CD14-positive monocyte (primary cell): ENCODE measurements at regions not wholly inside any gene's neighbourhood (a gene's known extent, or its start where the extent isn't known, plus 50 kb on each side); places are given as distances from the start of the nearest gene placed in this dataset.

Experiments
- DNase-seq, 3 donors: peaks; one replicate each; pipeline ENCODE4 v3.0.0-alpha.2; 2011 to 2022
- H2AFZ ChIP-seq: 2 replicates; pipeline ENCODE4 v1.6.0; 2012; ENCODE audit warnings: mild to moderate bottlenecking, low read depth, low read length, inconsistent platforms; ENCODE audit not compliant: insufficient read depth, poor library complexity, severe bottlenecking
- H3K27ac ChIP-seq, 2 donors: 1 replicate in 1 of 2; 2 replicates in 1 of 2; pipeline ENCODE4 v1.5.1; 2012 to 2013; ENCODE audit warnings: low read length in 2 of 2, control low read depth in 1 of 2, inconsistent platforms in 1 of 2, low read depth in 1 of 2, mild to moderate bottlenecking in 1 of 2
- H3K27me3 ChIP-seq, 2 donors: one replicate each; pipeline versions ENCODE4 v1.6.0 to v1.6.1; 2011 to 2013; ENCODE audit warnings: low read length in 2 of 2; ENCODE audit not compliant: control insufficient read depth in 2 of 2, insufficient read depth in 2 of 2
- H3K36me3 ChIP-seq, 2 donors: replicated peaks in 1 of 2; 1 replicate in 1 of 2; 2 replicates in 1 of 2; pipeline versions ENCODE4 v1.5.1 to v1.6.1; 2012 to 2013; ENCODE audit warnings: low read length in 2 of 2, control low read depth in 1 of 2, inconsistent platforms in 1 of 2, mild to moderate bottlenecking in 1 of 2; ENCODE audit not compliant: insufficient read depth in 2 of 2, control insufficient read depth in 1 of 2
- H3K4me1 ChIP-seq, 2 donors: 1 replicate in 1 of 2; 2 replicates in 1 of 2; pipeline versions ENCODE4 v1.5.1 to v1.6.1; 2012 to 2013; ENCODE audit warnings: low read length in 2 of 2, control low read depth in 1 of 2, inconsistent platforms in 1 of 2, mild to moderate bottlenecking in 1 of 2, moderate library complexity in 1 of 2; ENCODE audit not compliant: insufficient read depth in 2 of 2, control insufficient read depth in 1 of 2
- H3K4me2 ChIP-seq: replicated peaks from 2 replicates; pipeline ENCODE3; 2012; ENCODE audit warnings: low read length, moderate library complexity, mild to moderate bottlenecking; ENCODE audit not compliant: poor library complexity, severe bottlenecking; ENCODE audit errors: extremely low read depth
- H3K4me3 ChIP-seq, 3 experiments: fragments of 200-600 bp in 1 of 3; sonication (generic) in 1 of 3; replicated peaks in 1 of 3; 1 replicate in 2 of 3; 2 replicates in 1 of 3; pipeline ENCODE4 v1.5.1; 2011 to 2013; ENCODE audit warnings: low read length in 3 of 3, mild to moderate bottlenecking in 3 of 3, control low read depth in 2 of 3, low read depth in 2 of 3, inconsistent platforms in 1 of 3, moderate library complexity in 1 of 3
- H3K79me2 ChIP-seq: 2 replicates; pipeline ENCODE4 v1.6.0; 2012; ENCODE audit warnings: mild to moderate bottlenecking, control low read depth, inconsistent platforms, low read length, moderate library complexity; ENCODE audit not compliant: insufficient read depth
- H3K9ac ChIP-seq: 2 replicates; pipeline ENCODE4 v1.6.0; 2017; ENCODE audit warnings: low read length, mild to moderate bottlenecking; ENCODE audit not compliant: insufficient read depth, poor library complexity, severe bottlenecking
- H3K9me3 ChIP-seq, 2 donors: replicated peaks in 1 of 2; 1 replicate in 1 of 2; 2 replicates in 1 of 2; pipeline versions ENCODE4 v1.5.1 to v1.6.1; 2012 to 2013; ENCODE audit warnings: low read length in 2 of 2, control low read depth in 1 of 2; ENCODE audit not compliant: control insufficient read depth in 1 of 2, insufficient read depth in 1 of 2
- H4K20me1 ChIP-seq: 2 replicates; pipeline ENCODE4 v1.6.0; 2012; ENCODE audit warnings: mild to moderate bottlenecking, low read length, control low read depth, moderate library complexity; ENCODE audit not compliant: insufficient read depth
- H3K27ac Mint-ChIP-seq, 7 donors: one replicate each; pipeline ENCODE4 v1.8.0; 2020; ENCODE audit warnings: mild to moderate bottlenecking in 7 of 7, mixed read lengths in 7 of 7, moderate library complexity in 6 of 7, inconsistent platforms in 2 of 7
- H3K27me3 Mint-ChIP-seq, 3 donors: one replicate each; pipeline ENCODE4 v1.8.0; 2021 to 2022; ENCODE audit warnings: low read depth in 3 of 3, mild to moderate bottlenecking in 3 of 3, mixed read lengths in 3 of 3, moderate library complexity in 3 of 3, inconsistent platforms in 1 of 3
- H3K36me3 Mint-ChIP-seq, 2 donors: one replicate each; pipeline ENCODE4 v1.8.0; 2020; ENCODE audit warnings: mixed read lengths in 2 of 2, inconsistent platforms in 1 of 2, mild to moderate bottlenecking in 1 of 2
- H3K4me1 Mint-ChIP-seq: one replicate; pipeline ENCODE4 v1.8.0; 2020; ENCODE audit warnings: mild to moderate bottlenecking, mixed read lengths
- H3K4me3 Mint-ChIP-seq, 2 donors: one replicate each; pipeline ENCODE4 v1.8.0; 2020; ENCODE audit warnings: mild to moderate bottlenecking in 2 of 2, mixed read lengths in 2 of 2, moderate library complexity in 1 of 2
- H3K9me3 Mint-ChIP-seq, 7 donors: one replicate each; pipeline ENCODE4 v1.8.0; 2020 to 2022; ENCODE audit warnings: mixed read lengths in 7 of 7, mild to moderate bottlenecking in 6 of 7, moderate library complexity in 6 of 7, inconsistent platforms in 2 of 7
- WGBS: methylation state at CpG from one replicate; pipeline ENCODE4 v1.1.5; 2013; ENCODE audit warnings: missing lambda C conversion rate; ENCODE audit not compliant: insufficient coverage; 5-methylcytosine and 5-hydroxymethylcytosine counted together
- intact Hi-C, 2 donors: fragments of 100-400 bp; cut with micrococcal nuclease; formaldehyde crosslinking; loops; one replicate each; pipeline versions ENCODE4 v1.15.0 to v1.15.1; 2023
- TF ChIP-seq, protein P1 (sequence below): fragments of 200-600 bp; IDR thresholded peaks from one replicate; pipeline ENCODE4 v1.8.0; 2022; ENCODE audit warnings: antibody characterized with exemption, mild to moderate bottlenecking

DNA sequence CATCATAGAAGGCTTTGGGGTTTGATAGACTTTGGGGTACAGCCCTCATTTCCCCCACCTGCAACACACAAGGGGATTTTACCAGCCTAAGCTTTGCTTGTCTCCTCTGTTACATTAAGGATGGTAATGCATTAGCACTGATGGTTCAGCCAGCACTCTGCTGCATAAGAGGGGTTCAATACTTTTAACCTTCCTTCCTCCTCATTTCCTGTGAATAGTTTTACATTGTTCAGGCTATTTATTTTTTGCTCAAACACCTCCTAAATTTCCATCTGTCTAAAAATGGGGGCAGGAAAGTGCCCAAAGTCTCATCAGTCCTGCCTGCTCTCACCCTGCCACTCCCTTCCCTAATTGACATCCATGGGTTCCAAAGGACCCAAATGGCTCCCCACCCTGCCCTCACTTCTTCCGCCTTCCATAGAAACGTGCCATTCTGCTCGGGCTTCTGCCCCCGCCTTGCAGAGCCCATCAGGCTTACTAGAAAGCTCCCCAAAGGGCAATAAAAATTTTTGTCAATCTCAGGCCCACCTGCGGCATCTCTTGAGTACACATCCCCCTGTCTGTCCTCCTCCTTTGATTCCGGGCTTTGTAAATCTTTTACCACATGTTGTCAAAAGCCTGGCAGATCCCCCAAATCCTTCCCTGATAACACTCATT is 239.5 kb upstream of the SLC24A2 start:
- H3K4me3 ChIP-seq = no peak overlapping the region
- TF ChIP-seq, protein P1, sequence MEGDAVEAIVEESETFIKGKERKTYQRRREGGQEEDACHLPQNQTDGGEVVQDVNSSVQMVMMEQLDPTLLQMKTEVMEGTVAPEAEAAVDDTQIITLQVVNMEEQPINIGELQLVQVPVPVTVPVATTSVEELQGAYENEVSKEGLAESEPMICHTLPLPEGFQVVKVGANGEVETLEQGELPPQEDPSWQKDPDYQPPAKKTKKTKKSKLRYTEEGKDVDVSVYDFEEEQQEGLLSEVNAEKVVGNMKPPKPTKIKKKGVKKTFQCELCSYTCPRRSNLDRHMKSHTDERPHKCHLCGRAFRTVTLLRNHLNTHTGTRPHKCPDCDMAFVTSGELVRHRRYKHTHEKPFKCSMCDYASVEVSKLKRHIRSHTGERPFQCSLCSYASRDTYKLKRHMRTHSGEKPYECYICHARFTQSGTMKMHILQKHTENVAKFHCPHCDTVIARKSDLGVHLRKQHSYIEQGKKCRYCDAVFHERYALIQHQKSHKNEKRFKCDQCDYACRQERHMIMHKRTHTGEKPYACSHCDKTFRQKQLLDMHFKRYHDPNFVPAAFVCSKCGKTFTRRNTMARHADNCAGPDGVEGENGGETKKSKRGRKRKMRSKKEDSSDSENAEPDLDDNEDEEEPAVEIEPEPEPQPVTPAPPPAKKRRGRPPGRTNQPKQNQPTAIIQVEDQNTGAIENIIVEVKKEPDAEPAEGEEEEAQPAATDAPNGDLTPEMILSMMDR = no peak
- no peaks in the 10 kb centered on the region for H3K9me3 ChIP-seq
- no peak overlapping the region for H3K4me3 Mint-ChIP-seq
- H3K79me2 ChIP-seq = no peaks in the 10 kb centered on the region
- H2AFZ ChIP-seq = no peak overlapping the region
- H3K4me2 ChIP-seq = no peak overlapping the region
- no peak overlapping the region for H3K27ac ChIP-seq
- H4K20me1 ChIP-seq = no peaks in the 10 kb centered on the region
- no peaks in the 10 kb centered on the region for H3K9me3 Mint-ChIP-seq
- no peak overlapping the region for H3K9ac ChIP-seq
- no peaks in the 10 kb centered on the region for H3K36me3 Mint-ChIP-seq
- H3K27me3 Mint-ChIP-seq = peaks cover 0 to 2% (median 0%) of the 10 kb centered on the region in 3 donors
- H3K4me1 ChIP-seq = no peaks in the 10 kb centered on the region
- H3K36me3 ChIP-seq = no peaks in the 10 kb centered on the region
- no peaks in the 10 kb centered on the region for H3K27me3 ChIP-seq
- 80% methylated on average over 6 of the region's 6 CpGs for WGBS
- H3K27ac Mint-ChIP-seq = no peak overlapping the region
- H3K4me1 Mint-ChIP-seq = no peaks in the 10 kb centered on the region
- intact Hi-C loops = no loop called here
- no peak for DNase-seq

DNA sequence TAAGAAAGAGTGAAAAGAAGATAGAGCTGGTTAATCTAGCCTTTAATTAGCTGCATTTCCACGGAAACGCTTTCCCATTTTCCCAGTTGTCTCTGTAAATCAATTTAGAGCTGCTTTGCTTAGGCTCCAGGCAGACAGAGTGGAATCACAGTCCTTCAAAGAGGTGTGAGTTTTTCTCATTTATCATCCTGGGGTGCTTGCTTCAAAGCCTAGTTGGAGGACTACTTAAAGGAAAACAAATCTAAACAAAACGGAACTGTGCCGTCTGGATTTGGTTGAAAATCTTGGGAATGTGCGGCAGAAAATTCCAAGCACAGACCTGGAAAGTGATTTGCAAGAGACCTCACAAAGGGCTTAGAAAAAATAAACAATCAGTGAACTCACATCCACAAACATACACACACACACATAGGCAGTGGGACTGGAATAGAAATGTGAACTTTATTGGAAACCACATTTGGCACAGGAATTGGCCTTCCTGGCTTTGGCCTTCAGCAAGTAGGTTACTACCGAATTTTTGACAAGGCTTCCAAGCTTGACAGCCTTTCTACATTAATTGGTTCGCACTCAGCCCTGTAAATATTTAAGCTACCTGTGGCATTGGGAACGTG is 235.2 kb upstream of the SLC24A2 start:
- H3K27me3 Mint-ChIP-seq = no peaks in the 10 kb centered on the region
- no peaks in the 10 kb centered on the region for H3K36me3 Mint-ChIP-seq
- Histone ChIP-seq H3K36me3 (no peaks in the 10 kb centered on the region), H3K9ac (no peak overlapping the region), H3K4me2 (no peak overlapping the region), H3K9me3 (no peaks in the 10 kb centered on the region), H3K4me1 (no peaks in the 10 kb centered on the region), H3K27ac (no peak overlapping the region), H3K79me2 (no peaks in the 10 kb centered on the region), H2AFZ (no peak overlapping the region), H3K4me3 (no peak overlapping the region), H3K27me3 (no peaks in the 10 kb centered on the region), H4K20me1 (no peaks in the 10 kb centered on the region)
- peaks cover 0 to 3% (median under 1%) of the 10 kb centered on the region in 7 donors for H3K9me3 Mint-ChIP-seq
- WGBS = 100% methylated on average over 4 of the region's 8 CpGs
- TF ChIP-seq, protein P1 = no peak
- no peak for DNase-seq
- intact Hi-C loops = no loop called here
- no peak overlapping the region for H3K27ac Mint-ChIP-seq
- no peaks in the 10 kb centered on the region for H3K4me1 Mint-ChIP-seq
- no peak overlapping the region for H3K4me3 Mint-ChIP-seq
